Testis (tissue), 2 donors: ENCODE measurements at regions not wholly inside any gene's neighbourhood (a gene's known extent, or its start where the extent isn't known, plus 50 kb on each side); places are given as distances from the start of the nearest gene placed in this dataset.

Source experiments
- DNase-seq: peaks from one replicate; pipeline ENCODE4 v3.0.0-alpha.2; 2019
- H3K27ac ChIP-seq, 2 donors: fragments of 200-600 bp; sonication (generic); one replicate each; pipeline ENCODE4 v1.5.1; 2019
- H3K27me3 ChIP-seq: fragments of 200-600 bp; sonication (generic); one replicate; pipeline ENCODE4 v1.5.1; 2019
- H3K36me3 ChIP-seq: fragments of 200-600 bp; sonication (generic); one replicate; pipeline ENCODE4 v1.5.1; 2017; ENCODE audit warnings: low read depth; ENCODE audit errors: missing control alignments
- H3K4me1 ChIP-seq: fragments of 200-600 bp; sonication (generic); one replicate; pipeline ENCODE4 v1.5.1; 2019
- H3K4me3 ChIP-seq, 2 donors: fragments of 200-600 bp; sonication (generic); one replicate each; pipeline ENCODE4 v1.5.1; 2017 to 2019
- H3K9me3 ChIP-seq: fragments of 200-600 bp; sonication (generic); one replicate; pipeline ENCODE4 v1.5.1; 2017
- POLR2A ChIP-seq: fragments of 450-650 bp; IDR thresholded peaks from one replicate; pipeline ENCODE4 v1.6.1; 2017; ENCODE audit warnings: antibody characterized with exemption, mild to moderate bottlenecking, moderate library complexity
- WGBS, 2 donors: methylation state at CpG; one replicate each; pipeline ENCODE4 v1.1.5; 2018; 5-methylcytosine and 5-hydroxymethylcytosine counted together
- intact Hi-C: fragments of 100-400 bp; cut with DNase I; formaldehyde crosslinking; loops from one replicate; pipeline ENCODE4 v1.15.1; 2023; ENCODE audit warnings: low total_unique reads
- TF ChIP-seq, protein P1 (sequence below), 3 experiments: fragments of 450-650 bp in 2 of 3; fragments of 200-600 bp in 1 of 3; sonication (generic) in 1 of 3; IDR thresholded peaks; one replicate each; pipeline ENCODE4 v1.5.1; 2016 to 2019; ENCODE audit warnings: antibody characterized with exemption in 3 of 3, mild to moderate bottlenecking in 2 of 3, moderate library complexity in 1 of 3

DNA sequence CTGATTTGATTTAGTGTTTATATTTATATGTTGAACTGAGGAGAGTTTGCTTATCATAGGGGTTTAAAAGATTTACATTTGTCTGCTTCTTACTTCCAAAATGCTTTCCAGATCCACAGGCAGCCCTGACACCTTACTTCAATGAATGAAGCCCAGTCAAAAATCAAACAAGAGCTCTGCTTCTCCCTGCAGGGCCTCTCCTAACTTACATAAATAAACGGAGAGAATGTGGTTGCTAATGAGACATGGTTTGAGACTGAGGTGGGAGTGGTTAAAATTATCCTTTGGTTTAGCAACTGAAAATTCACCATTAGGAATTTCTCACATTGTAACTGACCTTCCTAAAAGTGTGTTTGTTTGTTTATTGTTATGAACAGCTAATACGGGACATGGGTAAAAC is 612.3 kb upstream of the FANCL start:
- no peaks in the 10 kb centered on the region for H3K4me1 ChIP-seq
- no peak for TF ChIP-seq POLR2A
- TF ChIP-seq, protein P1, sequence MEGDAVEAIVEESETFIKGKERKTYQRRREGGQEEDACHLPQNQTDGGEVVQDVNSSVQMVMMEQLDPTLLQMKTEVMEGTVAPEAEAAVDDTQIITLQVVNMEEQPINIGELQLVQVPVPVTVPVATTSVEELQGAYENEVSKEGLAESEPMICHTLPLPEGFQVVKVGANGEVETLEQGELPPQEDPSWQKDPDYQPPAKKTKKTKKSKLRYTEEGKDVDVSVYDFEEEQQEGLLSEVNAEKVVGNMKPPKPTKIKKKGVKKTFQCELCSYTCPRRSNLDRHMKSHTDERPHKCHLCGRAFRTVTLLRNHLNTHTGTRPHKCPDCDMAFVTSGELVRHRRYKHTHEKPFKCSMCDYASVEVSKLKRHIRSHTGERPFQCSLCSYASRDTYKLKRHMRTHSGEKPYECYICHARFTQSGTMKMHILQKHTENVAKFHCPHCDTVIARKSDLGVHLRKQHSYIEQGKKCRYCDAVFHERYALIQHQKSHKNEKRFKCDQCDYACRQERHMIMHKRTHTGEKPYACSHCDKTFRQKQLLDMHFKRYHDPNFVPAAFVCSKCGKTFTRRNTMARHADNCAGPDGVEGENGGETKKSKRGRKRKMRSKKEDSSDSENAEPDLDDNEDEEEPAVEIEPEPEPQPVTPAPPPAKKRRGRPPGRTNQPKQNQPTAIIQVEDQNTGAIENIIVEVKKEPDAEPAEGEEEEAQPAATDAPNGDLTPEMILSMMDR (IDR thresholded peaks at IDR 0.05) = no peak
- no peak overlapping the region for H3K4me3 ChIP-seq
- 57 to 62% methylated on average over 2 of the region's 2 CpGs for WGBS, 2 donors
- no peaks in the 10 kb centered on the region for H3K36me3 ChIP-seq
- H3K27ac ChIP-seq = no peak overlapping the region
- H3K9me3 ChIP-seq = no peaks in the 10 kb centered on the region
- no peaks in the 10 kb centered on the region for H3K27me3 ChIP-seq
- intact Hi-C loops = no loop called here
- no peak for DNase-seq

DNA sequence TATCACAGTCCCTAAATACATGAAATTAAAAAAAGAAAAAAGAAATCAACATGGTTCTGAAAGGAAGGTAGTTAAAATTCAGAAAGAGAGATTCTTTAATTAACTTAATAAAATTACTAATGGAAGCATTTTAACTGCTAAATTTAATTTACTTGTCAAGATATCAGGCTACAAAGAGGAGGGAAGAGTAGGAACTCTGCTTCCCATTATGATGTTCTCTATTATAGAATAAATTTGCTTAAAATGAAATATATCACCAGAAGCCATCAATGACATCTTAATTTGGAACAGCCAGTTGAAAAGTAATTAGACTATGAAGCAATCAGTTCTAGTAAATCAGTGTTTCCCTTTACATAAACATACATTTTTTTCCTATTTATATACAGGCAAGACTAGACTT is 611.8 kb upstream of the FANCL start:
- Histone ChIP-seq H3K9me3 (no peaks in the 10 kb centered on the region), H3K27ac (no peak overlapping the region), H3K4me3 (no peak overlapping the region), H3K36me3 (no peaks in the 10 kb centered on the region), H3K27me3 (no peaks in the 10 kb centered on the region), H3K4me1 (no peaks in the 10 kb centered on the region)
- intact Hi-C loops = no loop called here
- DNase-seq = no peak
- TF ChIP-seq, protein P1 (IDR thresholded peaks at IDR 0.05) = no peak

DNA sequence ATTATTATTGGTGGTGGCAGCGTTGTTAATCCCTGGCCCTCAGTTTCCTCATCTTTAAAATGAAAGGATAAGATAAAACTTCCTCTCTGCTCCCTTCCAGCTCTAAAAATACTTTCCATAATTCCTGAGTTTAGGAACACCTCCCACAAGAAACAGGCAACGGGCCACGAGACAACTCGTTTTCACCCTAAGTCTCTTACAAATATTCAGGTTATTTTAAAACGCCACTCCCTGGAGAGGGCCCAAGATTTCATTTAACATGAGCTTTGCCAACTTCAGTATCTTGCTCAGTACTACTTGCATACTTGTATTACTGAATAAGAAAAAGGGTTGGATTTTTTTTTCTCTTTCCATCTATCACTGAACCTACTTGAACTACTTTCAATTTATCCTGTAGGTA is 611.1 kb upstream of the FANCL start:
- TF ChIP-seq POLR2A = no peak
- TF ChIP-seq, protein P1 (IDR thresholded peaks at IDR 0.05) = no peak
- WGBS, 2 donors = 55 to 60% methylated on average over 5 of the region's 5 CpGs

DNA sequence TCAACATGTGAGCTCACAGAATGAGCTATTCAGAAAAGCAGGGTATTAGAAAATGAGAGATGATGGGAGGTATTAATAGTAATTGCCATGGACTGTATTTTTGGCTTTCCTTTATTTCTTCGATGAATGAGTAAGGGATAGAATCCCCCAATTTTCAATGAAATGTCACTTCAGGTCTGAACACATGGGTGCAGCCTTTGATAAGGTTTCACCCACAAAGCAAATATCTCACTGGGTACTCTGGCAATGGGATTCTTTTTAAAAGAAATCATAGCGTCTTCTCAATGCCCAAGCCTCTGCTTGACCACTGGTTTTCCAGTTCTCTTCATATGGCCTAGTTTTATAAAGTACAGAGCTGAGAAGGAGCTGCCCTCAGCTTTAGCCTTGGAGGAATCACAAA is 610.5 kb upstream of the FANCL start:
- no peaks in the 10 kb centered on the region for H3K4me1 ChIP-seq
- H3K36me3 ChIP-seq = no peaks in the 10 kb centered on the region
- intact Hi-C loops = no loop called here
- no peaks in the 10 kb centered on the region for H3K27me3 ChIP-seq
- TF ChIP-seq, protein P1 (IDR thresholded peaks at IDR 0.05) = no peak
- no peak for TF ChIP-seq POLR2A
- no peaks in the 10 kb centered on the region for H3K9me3 ChIP-seq
- 81% methylated on average over 2 of the region's 2 CpGs for WGBS, 2 donors
- DNase-seq = no peak
- no peak overlapping the region for H3K4me3 ChIP-seq
- no peak overlapping the region for H3K27ac ChIP-seq

More for the DNA sequence above, 611.1 kb upstream of the FANCL start:
- no peak overlapping the region for H3K27ac ChIP-seq
- intact Hi-C loops = no loop called here
- no peaks in the 10 kb centered on the region for H3K36me3 ChIP-seq
- no peak overlapping the region for H3K4me3 ChIP-seq
- H3K27me3 ChIP-seq = no peaks in the 10 kb centered on the region
- DNase-seq = no peak
- no peaks in the 10 kb centered on the region for H3K4me1 ChIP-seq
- no peaks in the 10 kb centered on the region for H3K9me3 ChIP-seq

DNA sequence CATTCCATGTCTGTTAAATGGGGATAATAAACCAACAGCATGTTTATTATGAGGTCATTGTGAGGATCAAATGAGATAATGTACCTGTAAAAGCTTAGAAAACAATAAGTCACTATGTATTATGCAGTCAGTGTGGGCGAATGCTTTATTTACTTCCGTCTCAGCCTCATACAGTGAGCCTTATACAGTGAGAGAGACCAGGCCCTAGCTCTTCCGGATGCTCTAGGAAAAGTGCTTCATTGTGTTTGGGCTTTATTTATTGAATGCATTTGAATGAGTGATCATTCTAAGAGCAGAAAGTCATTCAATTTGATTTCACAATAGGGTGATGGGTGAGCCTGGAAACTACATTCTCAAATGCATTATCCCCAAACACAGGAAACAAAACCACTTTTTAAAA is 603.9 kb upstream of the FANCL start:
- Histone ChIP-seq H3K4me3 (no peak overlapping the region), H3K27ac (no peak overlapping the region), H3K27me3 (no peaks in the 10 kb centered on the region), H3K36me3 (no peaks in the 10 kb centered on the region), H3K4me1 (no peaks in the 10 kb centered on the region), H3K9me3 (no peaks in the 10 kb centered on the region)
- intact Hi-C loops = no loop called here
- 94 to 97% methylated on average over 3 of the region's 3 CpGs for WGBS, 2 donors
- TF ChIP-seq POLR2A = no peak
- TF ChIP-seq, protein P1 (IDR thresholded peaks at IDR 0.05) = no peak
- no peak for DNase-seq
